Heart left ventricle (tissue), 13 donors: ENCODE measurements at regions not wholly inside any gene's neighbourhood (a gene's known extent, or its start where the extent isn't known, plus 50 kb on each side); places are given as distances from the start of the nearest gene placed in this dataset.

Experiments used
- POLR2A ChIP-seq, 2 donors: fragments of 450-650 bp; IDR thresholded peaks; one replicate each; pipeline ENCODE4 v1.6.1; 2017; ENCODE audit warnings: antibody characterized with exemption in 2 of 2, mild to moderate bottlenecking in 2 of 2, moderate library complexity in 2 of 2
- TF ChIP-seq, protein P1 (sequence below), 12 donors: fragments of 200-600 bp; sonication (generic) in 4 of 12; IDR thresholded peaks; one replicate each; pipeline versions ENCODE4 v1.5.0 to v1.8.0; 2018 to 2022; ENCODE audit warnings: antibody characterized with exemption in 12 of 12, mild to moderate bottlenecking in 5 of 12
- donor health status: ischemic (EF 13 %, LVEDD 7.1; RV severe dilation, severe dysfunction).
- donor health status: DM: no; HTN: yes; CAD: no.
- donor health status: DM: no; HTN: no; CAD: no.
- donor health status: ischemic (EF 25% LVEDD 6.9; RV normal size, moderate dysfunction).
- donor health status: ischemic (EF 25% LVEDD 5.7; RV mildly dilated, moderate dysfunction).
- donor health status: ischemic (EF 35%, LVEDD 5.7; RV mildly dilated, moderate dysfunction).
- donor health status: nonischemic (EF 11% LVEDD 7.7; RV severe dilation, severe dysfunction).
- donor health status: DM: yes; HTN: yes; CAD: no.
- donor health status: PGD.
- donor health status: ischemic (EF 29% LVEDD 5.4; RV normal size, mild dysfunction).
- donor health status: nonischemic (EF 23%, LVEDD 6.1; RV moderate dilation, normal function).

- TF ChIP-seq, protein P1, sequence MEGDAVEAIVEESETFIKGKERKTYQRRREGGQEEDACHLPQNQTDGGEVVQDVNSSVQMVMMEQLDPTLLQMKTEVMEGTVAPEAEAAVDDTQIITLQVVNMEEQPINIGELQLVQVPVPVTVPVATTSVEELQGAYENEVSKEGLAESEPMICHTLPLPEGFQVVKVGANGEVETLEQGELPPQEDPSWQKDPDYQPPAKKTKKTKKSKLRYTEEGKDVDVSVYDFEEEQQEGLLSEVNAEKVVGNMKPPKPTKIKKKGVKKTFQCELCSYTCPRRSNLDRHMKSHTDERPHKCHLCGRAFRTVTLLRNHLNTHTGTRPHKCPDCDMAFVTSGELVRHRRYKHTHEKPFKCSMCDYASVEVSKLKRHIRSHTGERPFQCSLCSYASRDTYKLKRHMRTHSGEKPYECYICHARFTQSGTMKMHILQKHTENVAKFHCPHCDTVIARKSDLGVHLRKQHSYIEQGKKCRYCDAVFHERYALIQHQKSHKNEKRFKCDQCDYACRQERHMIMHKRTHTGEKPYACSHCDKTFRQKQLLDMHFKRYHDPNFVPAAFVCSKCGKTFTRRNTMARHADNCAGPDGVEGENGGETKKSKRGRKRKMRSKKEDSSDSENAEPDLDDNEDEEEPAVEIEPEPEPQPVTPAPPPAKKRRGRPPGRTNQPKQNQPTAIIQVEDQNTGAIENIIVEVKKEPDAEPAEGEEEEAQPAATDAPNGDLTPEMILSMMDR (IDR thresholded peaks at IDR 0.05): no peak
- TF ChIP-seq POLR2A (IDR thresholded peaks at IDR 0.05): no peak
Observed at GRCh38 chr9:135199489-135199888, 112.0 kb downstream of the OLFM1 start.
